Right lobe of liver (tissue), 4 donors: ENCODE measurements at regions not wholly inside any gene's neighbourhood (a gene's known extent, or its start where the extent isn't known, plus 50 kb on each side); places are given as distances from the start of the nearest gene placed in this dataset.

Experiments used
- POLR2A ChIP-seq: fragments of 450-650 bp; IDR thresholded peaks from one replicate; pipeline ENCODE4 v1.6.1; 2017; ENCODE audit warnings: antibody characterized with exemption, mild to moderate bottlenecking
- TF ChIP-seq, protein P1 (sequence below), 4 donors: fragments of 200-600 bp in 3 of 4; fragments of 450-650 bp in 1 of 4; IDR thresholded peaks; one replicate each; pipeline versions ENCODE4 v1.5.1 to v1.8.0; 2016 to 2022; ENCODE audit warnings: antibody characterized with exemption in 4 of 4, mild to moderate bottlenecking in 2 of 4
- donor health status: DM: no; HTN: no; CAD: no.
- donor health status: DM: no; HTN: no; CAD: no.
- donor health status: DM: no; HTN: yes; CAD: no.

DNA sequence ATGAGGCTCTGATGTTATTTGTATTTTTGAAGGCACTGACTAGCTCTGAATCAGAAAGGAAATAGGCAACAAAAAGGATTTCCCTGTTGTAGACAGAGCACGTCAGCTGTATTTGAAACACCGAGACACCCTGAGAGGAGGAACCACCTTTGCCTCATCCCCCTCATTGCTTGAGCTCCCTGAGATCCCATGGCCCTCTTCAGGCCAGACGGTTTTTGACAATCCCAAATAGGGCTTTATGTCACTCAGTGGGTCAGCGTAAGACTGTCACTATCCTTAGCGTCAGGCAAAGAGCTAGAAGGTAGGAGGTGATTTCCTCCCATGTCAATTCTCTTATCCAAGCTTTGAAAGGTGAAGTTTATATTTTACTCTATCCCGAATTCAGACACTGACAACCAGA, 254.3 kb downstream of the ZNF621 start:
- TF ChIP-seq, protein P1, sequence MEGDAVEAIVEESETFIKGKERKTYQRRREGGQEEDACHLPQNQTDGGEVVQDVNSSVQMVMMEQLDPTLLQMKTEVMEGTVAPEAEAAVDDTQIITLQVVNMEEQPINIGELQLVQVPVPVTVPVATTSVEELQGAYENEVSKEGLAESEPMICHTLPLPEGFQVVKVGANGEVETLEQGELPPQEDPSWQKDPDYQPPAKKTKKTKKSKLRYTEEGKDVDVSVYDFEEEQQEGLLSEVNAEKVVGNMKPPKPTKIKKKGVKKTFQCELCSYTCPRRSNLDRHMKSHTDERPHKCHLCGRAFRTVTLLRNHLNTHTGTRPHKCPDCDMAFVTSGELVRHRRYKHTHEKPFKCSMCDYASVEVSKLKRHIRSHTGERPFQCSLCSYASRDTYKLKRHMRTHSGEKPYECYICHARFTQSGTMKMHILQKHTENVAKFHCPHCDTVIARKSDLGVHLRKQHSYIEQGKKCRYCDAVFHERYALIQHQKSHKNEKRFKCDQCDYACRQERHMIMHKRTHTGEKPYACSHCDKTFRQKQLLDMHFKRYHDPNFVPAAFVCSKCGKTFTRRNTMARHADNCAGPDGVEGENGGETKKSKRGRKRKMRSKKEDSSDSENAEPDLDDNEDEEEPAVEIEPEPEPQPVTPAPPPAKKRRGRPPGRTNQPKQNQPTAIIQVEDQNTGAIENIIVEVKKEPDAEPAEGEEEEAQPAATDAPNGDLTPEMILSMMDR (IDR thresholded peaks at IDR 0.05): no peak
- TF ChIP-seq POLR2A: no peak
